ENCODE measurements at regions not wholly inside any gene's neighbourhood (a gene's known extent, or its start where the extent isn't known, plus 50 kb on each side); places are given as distances from the start of the nearest gene placed in this dataset.

DNA sequence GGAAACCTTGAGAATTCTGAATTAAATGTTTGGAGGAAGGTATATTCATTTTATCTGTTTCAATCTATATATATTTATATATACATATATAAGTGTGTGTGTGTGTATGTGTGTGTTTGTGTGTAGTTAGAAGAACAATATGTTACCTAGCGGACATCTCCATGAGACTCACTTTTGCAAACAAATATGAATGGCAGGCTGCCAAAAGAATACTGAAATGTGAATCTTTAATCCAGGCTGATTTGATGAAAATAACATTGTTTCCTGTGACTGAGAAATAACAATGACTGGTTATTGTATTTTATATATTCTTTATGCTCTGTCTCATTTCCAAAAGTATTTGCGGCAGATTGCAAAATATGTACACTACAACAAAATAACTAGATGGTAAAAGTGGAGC is 255.5 kb upstream of the TGFBR2 start:
- Mint-ChIP-seq H3K27ac (ENCODE audit: unreplicated experiment) (no peak overlapping the region), H3K9me3 (no peaks in the 10 kb centered on the region), H3K4me1 (peaks cover 5% of the 10 kb centered on the region), H3K27me3 (ENCODE audit: low read depth) (no peaks in the 10 kb centered on the region), H3K36me3 (ENCODE audit: low read depth) (no peaks in the 10 kb centered on the region), H3K4me3 (no peak overlapping the region)
- no peak for TF ChIP-seq CTCF (conservative IDR thresholded peaks at IDR 0.05)
- DNase-seq (ENCODE audit: low read depth, low spot score): no peak

DNA sequence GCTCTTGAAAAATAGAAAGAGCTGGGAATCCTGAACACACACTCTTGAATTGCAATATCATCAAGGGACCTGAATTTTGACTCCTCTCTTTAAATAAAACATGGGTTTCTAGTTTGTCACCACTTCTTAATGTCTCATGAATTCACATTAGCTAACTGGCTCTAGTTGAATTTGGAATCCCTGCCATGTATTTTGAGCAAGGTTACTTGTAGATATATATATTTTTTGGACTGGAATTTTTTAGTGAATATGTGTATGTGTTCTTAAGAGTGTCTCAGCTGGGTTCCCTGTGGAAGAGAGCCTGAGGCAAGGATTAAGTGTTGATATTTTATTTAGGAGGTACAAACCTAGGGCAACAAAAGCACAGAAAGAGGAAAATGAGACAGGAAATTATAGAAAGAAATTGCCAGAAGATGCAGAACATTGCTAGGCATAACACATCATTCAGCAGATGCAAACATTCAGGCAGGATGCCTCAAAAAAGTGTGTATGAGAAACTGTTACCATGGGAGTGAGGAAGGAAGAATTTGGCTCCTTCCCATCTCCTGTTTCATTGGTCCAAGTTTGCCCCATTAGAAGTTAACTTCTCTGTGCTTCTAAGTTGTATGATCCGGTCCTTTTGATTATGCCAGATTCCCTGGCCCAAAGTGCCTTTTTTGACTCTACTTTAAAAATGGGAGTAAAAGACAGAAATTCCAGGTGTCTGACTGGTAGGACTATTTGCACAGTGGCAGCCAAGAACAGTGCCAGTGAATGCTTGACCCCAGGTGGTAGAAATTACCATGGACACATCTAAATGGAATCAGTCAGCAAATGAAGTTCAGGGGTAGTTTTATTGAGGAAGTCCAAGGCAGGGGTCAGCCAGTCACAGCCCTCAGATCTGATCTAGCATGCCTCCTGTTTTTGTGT is 253.7 kb upstream of the TGFBR2 start:
- no peak for DNase-seq (ENCODE audit: low read depth, low spot score)
- H3K9me3 Mint-ChIP-seq: no peaks in the 10 kb centered on the region
- TF ChIP-seq CTCF (conservative IDR thresholded peaks at IDR 0.05): no peak
- peaks cover 9% of the 10 kb centered on the region for H3K4me1 Mint-ChIP-seq
- H3K27me3 Mint-ChIP-seq (ENCODE audit: low read depth): no peaks in the 10 kb centered on the region
- H3K27ac Mint-ChIP-seq (ENCODE audit: unreplicated experiment): peak overlapping the region; percentile 53
- no peaks in the 10 kb centered on the region for H3K36me3 Mint-ChIP-seq (ENCODE audit: low read depth)
- H3K4me3 Mint-ChIP-seq: no peak overlapping the region

GRCh38 chr3:30353711-30354467 is 252.5 kb upstream of the TGFBR2 start:
- H3K36me3 Mint-ChIP-seq (ENCODE audit: low read depth): no peaks in the 10 kb centered on the region
- no peak overlapping the region for H3K27ac Mint-ChIP-seq (ENCODE audit: unreplicated experiment)
- H3K4me3 Mint-ChIP-seq: no peak overlapping the region
- H3K4me1 Mint-ChIP-seq: peaks cover 13% of the 10 kb centered on the region
- peaks cover 3% of the 10 kb centered on the region for H3K9me3 Mint-ChIP-seq
- DNase-seq (ENCODE audit: low read depth, low spot score): no peak
- no peak for TF ChIP-seq CTCF (conservative IDR thresholded peaks at IDR 0.05)
- H3K27me3 Mint-ChIP-seq (ENCODE audit: low read depth): no peaks in the 10 kb centered on the region

- no peak for DNase-seq (ENCODE audit: low read depth, low spot score)
- Mint-ChIP-seq H3K9me3 (peaks cover 3% of the 10 kb centered on the region), H3K4me3 (no peak overlapping the region), H3K36me3 (ENCODE audit: low read depth) (no peaks in the 10 kb centered on the region), H3K27me3 (ENCODE audit: low read depth) (no peaks in the 10 kb centered on the region), H3K4me1 (peaks cover 13% of the 10 kb centered on the region), H3K27ac (ENCODE audit: unreplicated experiment) (no peak overlapping the region)
- no peak for TF ChIP-seq CTCF (conservative IDR thresholded peaks at IDR 0.05)
These were observed 251.9 kb upstream of the TGFBR2 start for GRCh38 chr3:30354513-30354912.

DNA sequence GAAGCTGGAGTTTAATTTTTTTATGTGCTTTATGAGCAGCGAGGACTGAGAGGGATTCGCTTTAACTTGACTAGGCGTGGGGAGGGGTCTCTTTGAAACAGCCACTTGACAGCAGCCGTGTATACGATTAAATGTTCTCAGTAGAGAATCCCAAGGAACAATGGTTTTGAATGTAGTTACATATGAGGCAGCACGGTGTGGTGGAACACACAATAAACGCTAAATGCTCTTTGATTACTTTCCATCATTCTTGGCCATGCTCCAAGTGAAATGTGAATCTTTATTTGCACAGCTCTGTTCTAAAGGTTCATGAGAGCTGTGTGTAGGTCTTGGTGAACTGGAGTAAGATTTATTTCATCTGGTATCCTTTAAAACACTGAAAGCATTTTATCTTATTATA is 251.4 kb upstream of the TGFBR2 start:
- H3K9me3 Mint-ChIP-seq: peaks cover 3% of the 10 kb centered on the region
- TF ChIP-seq CTCF (conservative IDR thresholded peaks at IDR 0.05): no peak
- no peak for DNase-seq (ENCODE audit: low read depth, low spot score)
- peaks cover 13% of the 10 kb centered on the region for H3K4me1 Mint-ChIP-seq
- no peak overlapping the region for H3K4me3 Mint-ChIP-seq
- H3K27me3 Mint-ChIP-seq (ENCODE audit: low read depth): no peaks in the 10 kb centered on the region
- no peaks in the 10 kb centered on the region for H3K36me3 Mint-ChIP-seq (ENCODE audit: low read depth)
- H3K27ac Mint-ChIP-seq (ENCODE audit: unreplicated experiment): no peak overlapping the region
